ENCODE measurements at regions not wholly inside any gene's neighbourhood (a gene's known extent, or its start where the extent isn't known, plus 50 kb on each side); places are given as distances from the start of the nearest gene placed in this dataset.

GRCh38 chr10:71133710-71134686 lies 78.4 kb upstream of the UNC5B start:
- no peak overlapping the region for H3K4me2 ChIP-seq (ENCODE audit: low read length)
- no peak overlapping the region for H3K27ac ChIP-seq (ENCODE audit: low read depth, low read length, poor library complexity, severe bottlenecking)
- H3F3A ChIP-seq (ENCODE audit: insufficient read depth, low read length), result no peaks in the 10 kb centered on the region
- H3K9me2 ChIP-seq (ENCODE audit: low read depth, low read length), result no peaks in the 10 kb centered on the region
- no peaks in the 10 kb centered on the region for H3K9me3 ChIP-seq (ENCODE audit: low read length)
- H3K4me3 ChIP-seq (ENCODE audit: low read depth, low read length, poor library complexity, severe bottlenecking), result no peak overlapping the region
- no peak overlapping the region for H2AFZ ChIP-seq (ENCODE audit: low read length)
- no peaks in the 10 kb centered on the region for H4K20me1 ChIP-seq (ENCODE audit: insufficient read depth, low read length)
- H3K4me1 ChIP-seq (ENCODE audit: insufficient read depth, low read length, severe bottlenecking), result no peaks in the 10 kb centered on the region
- H3K36me3 ChIP-seq (ENCODE audit: insufficient read depth, low read length), result no peaks in the 10 kb centered on the region
- no peak for TF ChIP-seq EZH2 (IDR thresholded peaks at IDR 0.05; ENCODE audit: borderline replicate concordance, low read length)
- TF ChIP-seq, protein P1, sequence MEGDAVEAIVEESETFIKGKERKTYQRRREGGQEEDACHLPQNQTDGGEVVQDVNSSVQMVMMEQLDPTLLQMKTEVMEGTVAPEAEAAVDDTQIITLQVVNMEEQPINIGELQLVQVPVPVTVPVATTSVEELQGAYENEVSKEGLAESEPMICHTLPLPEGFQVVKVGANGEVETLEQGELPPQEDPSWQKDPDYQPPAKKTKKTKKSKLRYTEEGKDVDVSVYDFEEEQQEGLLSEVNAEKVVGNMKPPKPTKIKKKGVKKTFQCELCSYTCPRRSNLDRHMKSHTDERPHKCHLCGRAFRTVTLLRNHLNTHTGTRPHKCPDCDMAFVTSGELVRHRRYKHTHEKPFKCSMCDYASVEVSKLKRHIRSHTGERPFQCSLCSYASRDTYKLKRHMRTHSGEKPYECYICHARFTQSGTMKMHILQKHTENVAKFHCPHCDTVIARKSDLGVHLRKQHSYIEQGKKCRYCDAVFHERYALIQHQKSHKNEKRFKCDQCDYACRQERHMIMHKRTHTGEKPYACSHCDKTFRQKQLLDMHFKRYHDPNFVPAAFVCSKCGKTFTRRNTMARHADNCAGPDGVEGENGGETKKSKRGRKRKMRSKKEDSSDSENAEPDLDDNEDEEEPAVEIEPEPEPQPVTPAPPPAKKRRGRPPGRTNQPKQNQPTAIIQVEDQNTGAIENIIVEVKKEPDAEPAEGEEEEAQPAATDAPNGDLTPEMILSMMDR (IDR thresholded peaks at IDR 0.05; ENCODE audit: low read length), result no peak
- no peaks in the 10 kb centered on the region for H3K79me2 ChIP-seq (ENCODE audit: insufficient read depth, low read length)
- H3K9ac ChIP-seq (ENCODE audit: low read length), result no peak overlapping the region
- H3K27me3 ChIP-seq (ENCODE audit: insufficient read depth, low read length), result peaks cover 9% of the 10 kb centered on the region; the same call in 1 of the 2 replicates

DNA sequence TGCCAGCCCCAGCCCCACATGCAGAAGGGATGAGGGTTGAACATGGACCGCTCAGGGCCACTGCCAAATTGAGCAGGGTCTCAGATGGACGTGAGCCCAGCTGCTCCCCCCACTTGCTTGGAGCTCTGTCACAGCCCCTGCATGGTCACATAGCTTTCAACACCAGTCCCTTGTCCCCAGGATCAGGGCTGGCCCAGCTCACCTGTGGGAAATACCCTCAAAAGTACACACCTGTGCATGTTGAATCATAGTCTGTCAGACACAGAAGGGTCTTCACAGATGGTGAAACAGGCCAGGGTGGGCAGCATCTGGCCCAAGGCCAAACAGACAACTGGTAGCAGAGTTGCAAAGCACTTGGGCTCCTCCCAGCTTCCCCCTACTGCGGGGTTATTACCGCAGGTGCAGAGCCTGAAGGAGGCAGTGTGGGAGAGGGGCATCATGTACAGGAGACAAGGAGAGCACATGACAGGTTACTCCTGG lies 77.6 kb upstream of the UNC5B start:
- peaks cover 9% of the 10 kb centered on the region; the same call in 1 of the 2 replicates for H3K27me3 ChIP-seq (ENCODE audit: insufficient read depth, low read length)
- no peaks in the 10 kb centered on the region for H3K9me2 ChIP-seq (ENCODE audit: low read depth, low read length)
- TF ChIP-seq, protein P1 (IDR thresholded peaks at IDR 0.05; ENCODE audit: low read length), result no peak
- no peak for TF ChIP-seq EZH2 (IDR thresholded peaks at IDR 0.05; ENCODE audit: borderline replicate concordance, low read length)

DNA sequence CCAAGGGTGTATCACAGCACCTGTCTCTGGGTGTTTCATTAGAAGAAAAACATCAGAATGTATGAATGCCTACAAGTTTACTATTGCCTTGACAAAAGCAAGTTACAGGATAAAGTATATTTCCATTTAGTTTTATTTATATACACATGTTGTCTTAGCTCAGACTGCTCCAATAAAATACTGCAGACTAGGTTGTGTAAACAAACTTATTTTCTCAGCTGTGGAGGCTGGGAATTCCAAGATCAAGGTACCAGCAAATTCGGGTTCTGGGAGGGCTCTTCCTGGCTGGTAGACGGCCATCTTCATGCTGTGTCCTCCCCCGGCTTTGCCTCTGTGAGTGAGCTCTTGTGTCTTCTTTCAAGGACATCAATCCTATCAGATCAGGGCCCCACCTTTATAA lies 77.1 kb upstream of the UNC5B start:
- Histone ChIP-seq H3K4me2 (ENCODE audit: low read length) (no peak overlapping the region), H3K27me3 (ENCODE audit: insufficient read depth, low read length) (peaks cover 8% of the 10 kb centered on the region; the same call in 1 of the 2 replicates), H3K4me1 (ENCODE audit: insufficient read depth, low read length, severe bottlenecking) (no peaks in the 10 kb centered on the region), H3K4me3 (ENCODE audit: low read depth, low read length, poor library complexity, severe bottlenecking) (no peak overlapping the region), H3K9me3 (ENCODE audit: low read length) (no peaks in the 10 kb centered on the region), H3K9me2 (ENCODE audit: low read depth, low read length) (no peaks in the 10 kb centered on the region), H4K20me1 (ENCODE audit: insufficient read depth, low read length) (no peaks in the 10 kb centered on the region), H2AFZ (ENCODE audit: low read length) (no peak overlapping the region), H3K9ac (ENCODE audit: low read length) (no peak overlapping the region), H3F3A (ENCODE audit: insufficient read depth, low read length) (no peaks in the 10 kb centered on the region), H3K36me3 (ENCODE audit: insufficient read depth, low read length) (no peaks in the 10 kb centered on the region), H3K27ac (ENCODE audit: low read depth, low read length, poor library complexity, severe bottlenecking) (no peak overlapping the region), H3K79me2 (ENCODE audit: insufficient read depth, low read length) (no peaks in the 10 kb centered on the region)
- no peak for TF ChIP-seq EZH2 (IDR thresholded peaks at IDR 0.05; ENCODE audit: borderline replicate concordance, low read length)
- TF ChIP-seq, protein P1 (IDR thresholded peaks at IDR 0.05; ENCODE audit: low read length), result no peak

More for the DNA sequence above, 77.6 kb upstream of the UNC5B start:
- Histone ChIP-seq H3K4me3 (ENCODE audit: low read depth, low read length, poor library complexity, severe bottlenecking) (no peak overlapping the region), H3K9me3 (ENCODE audit: low read length) (no peaks in the 10 kb centered on the region), H3F3A (ENCODE audit: insufficient read depth, low read length) (no peaks in the 10 kb centered on the region), H3K27ac (ENCODE audit: low read depth, low read length, poor library complexity, severe bottlenecking) (no peak overlapping the region), H3K9ac (ENCODE audit: low read length) (no peak overlapping the region), H4K20me1 (ENCODE audit: insufficient read depth, low read length) (no peaks in the 10 kb centered on the region), H3K79me2 (ENCODE audit: insufficient read depth, low read length) (no peaks in the 10 kb centered on the region), H3K4me1 (ENCODE audit: insufficient read depth, low read length, severe bottlenecking) (no peaks in the 10 kb centered on the region), H3K4me2 (ENCODE audit: low read length) (no peak overlapping the region), H3K36me3 (ENCODE audit: insufficient read depth, low read length) (no peaks in the 10 kb centered on the region), H2AFZ (ENCODE audit: low read length) (no peak overlapping the region)
